GM13977 (cell line): ENCODE measurements at regions not wholly inside any gene's neighbourhood (a gene's known extent, or its start where the extent isn't known, plus 50 kb on each side); places are given as distances from the start of the nearest gene placed in this dataset.

Source experiments
- DNase-seq: peaks from one replicate; pipeline ENCODE4 v3.0.0; 2012; ENCODE audit warnings: low spot score
- CTCF ChIP-seq: IDR thresholded peaks from 2 replicates; pipeline ENCODE4 v1.5.1; 2012; ENCODE audit warnings: mild to moderate bottlenecking, control low read depth; ENCODE audit not compliant: insufficient read depth; ENCODE audit errors: extremely low read depth, missing control alignments
- in situ Hi-C: fragments of 300-500 bp; cut with MboI; formaldehyde crosslinking; loops from one replicate; pipeline ENCODE4 v1.12.0; 2022; ENCODE audit warnings: low sequenced_read_pairs, low pct_unique_long_range_greater_than_20kb, mixed read lengths, inconsistent platforms; ENCODE audit not compliant: unreplicated experiment

DNA sequence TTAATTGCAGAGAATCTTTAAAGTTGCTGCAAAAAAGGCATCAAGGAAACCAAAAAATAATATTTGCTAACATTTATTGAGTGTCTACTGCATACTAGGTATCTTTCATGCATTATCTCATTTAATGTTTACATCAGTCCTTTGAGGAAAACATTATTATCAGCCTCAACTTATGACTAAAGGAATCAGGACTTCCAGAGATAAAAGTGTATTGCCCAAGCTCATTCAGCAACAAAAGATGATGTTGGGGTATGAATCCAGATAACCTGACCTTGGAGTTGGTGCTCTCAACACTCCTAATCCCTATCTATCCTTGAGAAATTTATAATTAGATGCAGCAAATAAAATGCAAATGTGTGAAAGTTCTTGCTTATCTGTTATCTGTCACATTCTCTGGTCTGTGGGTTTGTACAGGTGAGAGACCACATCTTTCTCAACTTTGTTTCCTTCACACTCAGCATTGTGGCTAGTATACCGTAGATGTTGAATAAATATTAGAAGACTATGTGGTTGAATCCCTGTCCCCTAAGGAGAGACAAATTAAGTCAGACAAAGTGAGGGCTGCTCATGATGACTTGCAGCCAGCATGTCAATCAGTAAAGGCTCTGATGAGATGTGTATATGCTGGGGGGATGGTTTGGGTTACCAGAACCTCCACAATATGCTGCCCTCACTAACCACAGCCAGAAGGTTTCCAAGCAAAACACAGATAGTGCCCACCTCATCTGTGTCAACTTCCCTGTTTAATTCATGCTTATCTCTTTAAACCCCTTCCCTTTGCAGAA, 82.6 kb downstream of the NOG start:
- TF ChIP-seq CTCF, result no peak
- in situ Hi-C loops, result no loop called here
- DNase-seq, result no peak

DNA sequence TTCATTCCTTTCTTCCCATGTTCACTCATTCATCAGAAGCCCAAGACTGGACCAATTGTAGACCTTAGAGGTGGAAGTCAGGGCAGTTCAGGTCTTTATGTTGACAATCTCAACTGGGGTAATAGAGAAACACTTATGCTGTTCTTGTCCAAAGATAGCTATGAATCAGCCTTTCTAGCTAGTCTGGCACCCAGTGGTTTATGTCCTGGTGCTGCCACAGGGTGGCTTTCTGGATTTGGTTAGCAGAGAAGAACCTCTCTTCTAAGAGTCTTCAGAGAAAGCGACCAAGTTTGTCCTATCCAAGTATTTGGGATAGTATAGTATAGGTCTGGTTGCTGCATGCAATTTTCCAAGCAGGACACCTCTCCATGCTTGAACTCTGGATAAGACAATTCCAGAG, 83.3 kb downstream of the NOG start:
- in situ Hi-C loops, result no loop called here
- no peak for DNase-seq
- no peak for TF ChIP-seq CTCF

DNA sequence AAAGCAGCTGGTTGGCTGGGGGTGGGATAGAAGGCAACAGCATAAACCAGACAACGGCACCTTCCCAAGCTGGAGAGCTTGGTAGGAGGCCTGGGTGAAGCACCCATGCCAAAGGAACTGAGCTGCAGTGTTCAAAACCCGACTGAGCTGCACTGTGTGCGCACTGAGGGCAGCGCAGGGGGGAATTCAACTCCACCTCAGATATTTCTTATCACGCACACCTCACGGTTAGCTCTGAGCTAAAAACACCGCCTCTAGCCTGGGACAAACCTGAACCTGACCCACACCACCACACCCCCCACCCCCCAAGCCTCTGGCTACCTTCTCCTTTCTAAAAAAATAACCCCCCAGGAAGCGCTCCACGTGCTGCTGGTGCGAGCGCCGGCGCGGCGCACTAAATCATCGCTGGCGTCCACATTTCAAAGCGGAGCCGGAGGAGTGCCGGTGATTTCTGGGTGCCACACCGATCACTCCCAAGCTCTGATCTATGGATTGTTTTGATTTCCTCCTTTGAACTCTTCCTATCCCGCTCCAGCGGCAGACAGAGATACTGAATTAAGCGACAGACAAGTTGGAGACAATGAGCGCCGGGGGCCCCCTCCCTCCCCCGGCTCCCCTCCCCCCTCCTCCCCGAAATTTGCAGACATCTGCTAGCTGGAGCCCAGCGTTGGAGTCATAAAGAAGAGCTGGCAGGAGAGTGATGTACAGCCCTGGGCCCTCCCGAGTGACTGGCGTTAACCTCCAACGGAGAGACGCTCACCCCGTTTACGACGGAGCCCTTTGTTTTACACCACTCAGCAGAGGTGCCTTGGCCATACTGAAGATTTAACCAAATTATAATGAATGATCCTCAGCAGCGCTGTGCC, 85.0 kb downstream of the NOG start:
- no peak for TF ChIP-seq CTCF
- in situ Hi-C loops, result no loop called here
- DNase-seq, result no peak

DNA sequence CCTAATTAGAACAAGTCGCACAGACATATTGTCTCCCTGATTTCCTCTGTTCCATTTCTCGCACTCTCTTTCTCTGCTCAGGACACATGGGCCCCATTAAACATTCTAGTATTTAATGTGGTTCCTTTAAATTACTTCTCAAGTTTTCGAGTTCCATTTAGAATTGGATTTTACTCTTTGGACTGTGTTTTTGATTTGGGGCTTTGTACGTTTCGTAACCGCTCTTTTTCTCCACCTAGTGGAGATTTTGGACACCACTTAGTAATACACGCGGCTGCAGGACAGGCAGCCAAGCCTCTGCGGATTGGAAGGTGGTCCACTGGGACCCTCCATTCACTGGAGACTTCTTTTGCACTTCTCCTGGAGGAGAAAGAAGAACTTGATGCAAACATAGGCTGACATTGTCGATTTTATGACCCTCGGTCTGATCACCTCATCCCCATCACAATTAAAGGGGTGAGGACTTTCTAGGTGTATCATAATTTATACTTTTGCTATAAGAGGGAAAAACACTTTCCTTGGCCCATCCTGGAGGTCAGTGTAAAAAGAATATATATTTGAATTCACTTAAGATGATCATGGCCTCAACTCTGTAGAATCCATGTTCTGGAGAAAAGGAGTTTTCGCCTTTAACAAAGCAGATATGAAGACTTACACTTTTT, 85.7 kb downstream of the NOG start:
- in situ Hi-C loops, result no loop called here
- TF ChIP-seq CTCF, result peak; percentile 47
- peak; percentile 40 for DNase-seq

DNA sequence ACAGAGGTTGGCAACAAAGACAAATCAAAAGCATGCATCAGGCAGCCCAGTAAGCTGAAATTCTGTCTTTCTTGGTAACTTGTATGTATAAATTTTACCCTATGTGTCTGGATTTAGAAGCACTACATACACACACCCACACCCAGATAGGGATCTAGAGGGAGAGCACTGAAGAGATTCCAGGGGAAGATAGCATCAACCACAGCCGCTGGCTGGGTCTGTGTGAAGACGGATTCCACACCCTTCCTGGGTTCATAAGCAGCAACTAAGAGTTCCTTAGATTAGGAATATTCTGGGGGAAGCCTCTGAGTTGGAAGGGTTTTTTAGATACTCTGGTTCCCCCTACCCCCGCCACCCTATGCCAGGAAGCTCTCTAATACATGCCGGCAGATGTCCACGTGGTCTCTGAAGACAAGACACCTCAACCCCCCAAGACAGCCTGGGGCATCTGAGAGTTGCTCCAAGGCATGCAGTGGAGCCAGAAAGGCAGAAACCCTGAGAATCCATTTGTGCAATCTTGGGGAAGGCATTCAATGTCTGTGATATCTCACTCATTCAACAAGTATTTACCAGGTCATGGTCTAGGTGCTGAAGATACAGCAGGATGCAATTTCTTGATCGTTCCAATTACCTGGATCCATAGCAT, 86.4 kb downstream of the NOG start:
- no peak for DNase-seq
- in situ Hi-C loops, result no loop called here
- TF ChIP-seq CTCF, result no peak

- DNase-seq, result no peak
- in situ Hi-C loops, result no loop called here
- no peak for TF ChIP-seq CTCF
These were observed 87.2 kb downstream of the NOG start for GRCh38 chr17:56680676-56681075.
